DOHH2 (cell line): ENCODE measurements at regions not wholly inside any gene's neighbourhood (a gene's known extent, or its start where the extent isn't known, plus 50 kb on each side); places are given as distances from the start of the nearest gene placed in this dataset.

Experiments
- EZH2phosphoT487 ChIP-seq: fragments of 200-600 bp; sonication (generic); IDR thresholded peaks from 2 replicates; pipeline ENCODE4 v1.6.1; 2017; ENCODE audit warnings: borderline replicate concordance, mild to moderate bottlenecking, antibody characterized with exemption, low read length, moderate library complexity, mixed read lengths
- TF ChIP-seq, protein P1 (sequence below): fragments of 200-600 bp; sonication (generic); IDR thresholded peaks from one replicate; pipeline ENCODE4 v1.5.1; 2014; ENCODE audit warnings: antibody characterized with exemption, mild to moderate bottlenecking, low read depth, low read length; ENCODE audit not compliant: poor library complexity, severe bottlenecking

DNA sequence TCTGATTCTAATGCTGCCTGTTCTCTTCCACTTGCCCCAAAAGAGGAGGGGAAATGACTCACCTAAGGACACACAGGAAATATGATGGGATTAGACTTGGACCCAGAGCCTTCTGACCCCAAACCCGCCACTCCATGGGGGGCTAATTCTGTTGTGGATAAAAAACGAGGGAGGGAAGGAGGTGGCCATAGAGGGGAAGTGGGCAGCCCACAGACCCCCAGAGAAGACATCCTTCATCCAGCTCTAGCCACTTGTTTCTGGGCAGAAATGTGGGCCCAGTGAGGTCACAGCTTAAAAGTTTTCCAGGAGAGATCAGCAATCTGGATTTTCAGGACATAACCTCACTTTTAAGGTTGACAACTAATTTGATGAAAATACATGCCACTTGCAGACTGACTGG is 202.1 kb downstream of the ANKRD60 start:
- TF ChIP-seq, protein P1, sequence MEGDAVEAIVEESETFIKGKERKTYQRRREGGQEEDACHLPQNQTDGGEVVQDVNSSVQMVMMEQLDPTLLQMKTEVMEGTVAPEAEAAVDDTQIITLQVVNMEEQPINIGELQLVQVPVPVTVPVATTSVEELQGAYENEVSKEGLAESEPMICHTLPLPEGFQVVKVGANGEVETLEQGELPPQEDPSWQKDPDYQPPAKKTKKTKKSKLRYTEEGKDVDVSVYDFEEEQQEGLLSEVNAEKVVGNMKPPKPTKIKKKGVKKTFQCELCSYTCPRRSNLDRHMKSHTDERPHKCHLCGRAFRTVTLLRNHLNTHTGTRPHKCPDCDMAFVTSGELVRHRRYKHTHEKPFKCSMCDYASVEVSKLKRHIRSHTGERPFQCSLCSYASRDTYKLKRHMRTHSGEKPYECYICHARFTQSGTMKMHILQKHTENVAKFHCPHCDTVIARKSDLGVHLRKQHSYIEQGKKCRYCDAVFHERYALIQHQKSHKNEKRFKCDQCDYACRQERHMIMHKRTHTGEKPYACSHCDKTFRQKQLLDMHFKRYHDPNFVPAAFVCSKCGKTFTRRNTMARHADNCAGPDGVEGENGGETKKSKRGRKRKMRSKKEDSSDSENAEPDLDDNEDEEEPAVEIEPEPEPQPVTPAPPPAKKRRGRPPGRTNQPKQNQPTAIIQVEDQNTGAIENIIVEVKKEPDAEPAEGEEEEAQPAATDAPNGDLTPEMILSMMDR, result no peak
- no peak for TF ChIP-seq EZH2phosphoT487
